HCT116 (cell line): ENCODE measurements at regions not wholly inside any gene's neighbourhood (a gene's known extent, or its start where the extent isn't known, plus 50 kb on each side); places are given as distances from the start of the nearest gene placed in this dataset.
"Not testable (repeated sequence)": the region's sequence is repeated elsewhere in the genome, so short reads cannot be mapped to it uniquely, and the experiment has no call there.

Source experiments
- ATAC-seq: fragments of 200-7000 bp; cut with Tn5 transposase; 2 replicates; pipeline ENCODE4 v1.9.1; 2020; ENCODE audit warnings: mild to moderate bottlenecking, moderate library complexity
- BruUV-seq: library from RNA; stranded (reverse); fragments of 400-500 nt; replicated peaks from 2 replicates; lab custom pipeline; 2021; lab: Mats Ljungman, UMichigan
- CTCF ChIA-PET: fragments of 300-600 bp; sonication (Branson Sonifier 250); formaldehyde crosslinking; loops from one replicate; lab custom pipeline; 2021; ENCODE audit warnings: antibody characterized with exemption; lab: Charles Lee
- POLR2A ChIA-PET: fragments of 300-600, 350-600 bp; sonication (Branson Sonifier 250); formaldehyde crosslinking; loops from one replicate; lab custom pipeline; 2021; ENCODE audit warnings: antibody characterized with exemption; lab: Charles Lee
- RAD21 ChIA-PET, 2 experiments: fragments of 300-600 bp; sonication (Branson Sonifier 250); formaldehyde crosslinking; loops; one replicate each; lab custom pipeline; 2023; ENCODE audit warnings: low total read pairs in 2 of 2; ENCODE audit not compliant: uncharacterized antibody in 2 of 2, unreplicated experiment in 2 of 2, low non-redundant PET in 1 of 2; lab: Charles Lee
- DNase-seq: peaks from one replicate; pipeline ENCODE4 v3.0.0-alpha.2; 2010; ENCODE audit warnings: low read depth, low spot score
- H2AFZ ChIP-seq: fragments of 200-600 bp; shearing (Covaris generic), sonication (generic); 2 replicates; pipeline ENCODE4 v1.6.1; 2017; ENCODE audit warnings: low read depth, mixed run types, mixed read lengths, antibody characterized with exemption, low read length; ENCODE audit not compliant: poor library complexity, severe bottlenecking
- H3K27ac ChIP-seq: 2 replicates; pipeline ENCODE4 v1.5.1; 2012; ENCODE audit warnings: low read depth, low read length
- H3K27me3 ChIP-seq: fragments of 200-600 bp; sonication (generic); 2 replicates; pipeline ENCODE4 v1.6.1; 2016; ENCODE audit warnings: mixed run types, low read length, mixed read lengths; ENCODE audit not compliant: insufficient read depth
- H3K36me3 ChIP-seq, 2 experiments: fragments of 200-500 bp in 1 of 2; fragments of 200-600 bp in 1 of 2; sonication (Bioruptor generic) in 1 of 2; sonication (generic) in 1 of 2; 2 replicates each; pipeline versions ENCODE4 v1.5.1 to v1.6.1; 2014 to 2016; ENCODE audit warnings: low read length in 2 of 2, inconsistent platforms in 1 of 2, mixed read lengths in 1 of 2, mixed run types in 1 of 2; ENCODE audit not compliant: insufficient read depth in 2 of 2, control insufficient read depth in 1 of 2
- H3K4me1 ChIP-seq, 2 experiments: fragments of 200-600 bp in 1 of 2; sonication (generic) in 1 of 2; 2 replicates each; pipeline versions ENCODE4 v1.5.1 to v1.6.1; 2012 to 2017; ENCODE audit warnings: low read length in 2 of 2, inconsistent platforms in 1 of 2, mild to moderate bottlenecking in 1 of 2, mixed read lengths in 1 of 2, mixed run types in 1 of 2, moderate library complexity in 1 of 2; ENCODE audit not compliant: insufficient read depth in 2 of 2, control insufficient read depth in 1 of 2
- H3K4me2 ChIP-seq: fragments of 200-600 bp; sonication (generic); 2 replicates; pipeline ENCODE4 v1.6.1; 2017; ENCODE audit warnings: mixed run types, low read length, mixed read lengths
- H3K4me3 ChIP-seq, 2 experiments: fragments of 200-600 bp in 1 of 2; sonication (generic) in 1 of 2; replicated peaks in 1 of 2; 2 replicates each; pipeline ENCODE4 v1.5.1; 2011 to 2016; ENCODE audit warnings: low read length in 2 of 2, control low read depth in 1 of 2, low read depth in 1 of 2, mild to moderate bottlenecking in 1 of 2, mixed read lengths in 1 of 2, mixed run types in 1 of 2
- H3K79me2 ChIP-seq: fragments of 200-600 bp; sonication (generic); 2 replicates; pipeline ENCODE4 v1.6.1; 2017; ENCODE audit warnings: mild to moderate bottlenecking, mixed run types, low read length, moderate library complexity, mixed read lengths; ENCODE audit not compliant: insufficient read depth
- H3K9ac ChIP-seq: fragments of 200-600 bp; sonication (generic); 2 replicates; pipeline ENCODE4 v1.6.1; 2016; ENCODE audit warnings: low read length, mixed read lengths
- H3K9me2 ChIP-seq: fragments of 200-600 bp; sonication (generic), shearing (Covaris generic); 2 replicates; pipeline ENCODE4 v1.6.1; 2017; ENCODE audit warnings: mixed run types, mild to moderate bottlenecking, moderate library complexity; ENCODE audit not compliant: insufficient read depth
- H3K9me3 ChIP-seq, 2 experiments: fragments of 200-500 bp in 1 of 2; fragments of 200-600 bp in 1 of 2; sonication (Bioruptor generic) in 1 of 2; sonication (generic) in 1 of 2; 2 replicates each; pipeline ENCODE4 v1.6.1; 2014 to 2017; ENCODE audit warnings: low read length in 2 of 2, mixed read lengths in 2 of 2, inconsistent platforms in 1 of 2, low read depth in 1 of 2, mild to moderate bottlenecking in 1 of 2, mixed run types in 1 of 2, moderate library complexity in 1 of 2; ENCODE audit not compliant: control insufficient read depth in 1 of 2, insufficient read depth in 1 of 2
- H4K20me1 ChIP-seq: fragments of 200-600 bp; sonication (generic), shearing (Covaris generic); 2 replicates; pipeline ENCODE4 v1.6.1; 2017; ENCODE audit warnings: mixed run types, mild to moderate bottlenecking, moderate library complexity; ENCODE audit not compliant: insufficient read depth
- intact Hi-C: fragments of 100-400 bp; cut with micrococcal nuclease; formaldehyde crosslinking; loops from 2 replicates; pipeline ENCODE4 v1.10.0; 2022

- H3K4me1 ChIP-seq, H4K20me1 ChIP-seq, intact Hi-C loops, BruUV-seq, H3K36me3 ChIP-seq, RAD21 ChIA-PET, H3K79me2 ChIP-seq, ATAC-seq, H3K4me3 ChIP-seq, H3K27me3 ChIP-seq, H3K9me2 ChIP-seq, DNase-seq, CTCF ChIA-PET, H3K9me3 ChIP-seq, H2AFZ ChIP-seq, H3K9ac ChIP-seq, H3K27ac ChIP-seq, H3K4me2 ChIP-seq, POLR2A ChIA-PET: not testable (repeated sequence)
Measured at GRCh38 chr2:94595956-94596355, 275.3 kb upstream of the TEKT4 start.

- RAD21 ChIA-PET, POLR2A ChIA-PET: not testable (repeated sequence)
Measured at GRCh38 chr2:94598075-94598713, 273.0 kb upstream of the TEKT4 start.

GRCh38 chr2:94600929-94601328, 270.3 kb upstream of the TEKT4 start:
- H3K79me2 ChIP-seq, H4K20me1 ChIP-seq, H2AFZ ChIP-seq, BruUV-seq, H3K4me3 ChIP-seq, H3K9me3 ChIP-seq, H3K4me1 ChIP-seq, RAD21 ChIA-PET, DNase-seq, H3K9me2 ChIP-seq, H3K27me3 ChIP-seq, H3K4me2 ChIP-seq, H3K36me3 ChIP-seq, CTCF ChIA-PET, H3K9ac ChIP-seq, H3K27ac ChIP-seq, ATAC-seq, POLR2A ChIA-PET, intact Hi-C loops: not testable (repeated sequence)

More at GRCh38 chr2:94598075-94598713, 273.0 kb upstream of the TEKT4 start:
- H3K4me1 ChIP-seq, H3K79me2 ChIP-seq, DNase-seq, H3K27me3 ChIP-seq, H4K20me1 ChIP-seq, H3K36me3 ChIP-seq, H3K9ac ChIP-seq, H3K4me2 ChIP-seq, ATAC-seq, H3K27ac ChIP-seq, CTCF ChIA-PET, H2AFZ ChIP-seq, BruUV-seq, H3K9me2 ChIP-seq, intact Hi-C loops, H3K4me3 ChIP-seq, H3K9me3 ChIP-seq: not testable (repeated sequence)
